ENCODE measurements at regions not wholly inside any gene's neighbourhood (a gene's known extent, or its start where the extent isn't known, plus 50 kb on each side); places are given as distances from the start of the nearest gene placed in this dataset.

DNA sequence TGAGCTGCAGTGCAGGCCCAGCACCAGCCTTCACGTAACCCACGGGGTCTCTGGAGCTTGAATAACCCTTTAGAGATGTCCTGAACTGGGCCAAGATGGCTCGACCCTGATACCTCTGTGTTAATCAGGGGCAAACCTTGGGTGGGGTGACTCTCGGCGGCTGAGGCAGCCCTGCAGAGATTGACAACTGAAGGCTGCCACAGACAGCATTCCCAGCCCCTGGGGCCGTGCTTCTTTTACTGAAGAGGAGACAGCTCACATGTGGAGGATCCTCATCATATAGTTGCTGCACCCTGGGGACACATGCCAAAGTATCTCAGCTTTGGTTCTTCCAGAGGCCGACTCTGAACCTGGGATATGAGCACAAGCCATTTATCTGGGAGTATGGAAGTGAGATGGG lies 57.3 kb upstream of the PTGFRN start:
- Histone ChIP-seq H2BK120ac (ENCODE audit: low read depth, low read length) (no peak overlapping the region), H3K4ac (ENCODE audit: low read depth, low read length) (no peak overlapping the region), H4K91ac (ENCODE audit: insufficient read depth, low read depth, low read length) (no peak overlapping the region), H2AFZ (replicated peaks; ENCODE audit: low read length, poor library complexity) (no peak overlapping the region), H2AK9ac (replicated peaks; ENCODE audit: low read depth, low read length, poor library complexity) (no peak overlapping the region), H3K27me3 (ENCODE audit: control insufficient read depth, insufficient read depth, low read length) (no peaks in the 10 kb centered on the region), H3K9ac (ENCODE audit: low read depth, low read length) (no peak overlapping the region), H4K5ac (ENCODE audit: low read depth, low read length) (no peak overlapping the region), H4K20me1 (ENCODE audit: insufficient read depth, low read length) (no peaks in the 10 kb centered on the region), H3K27ac (ENCODE audit: insufficient read depth, low read length) (no peak overlapping the region), H3K56ac (ENCODE audit: extremely low read depth, insufficient read depth, low read length) (no peak overlapping the region), H3K79me1 (ENCODE audit: low read depth in 1 of 2, low read length in 2 of 2) (no peaks in the 10 kb centered on the region), H3K4me1 (ENCODE audit: control insufficient read depth, insufficient read depth, low read length) (no peaks in the 10 kb centered on the region), H2BK15ac (ENCODE audit: low read depth, low read length) (no peak overlapping the region), H3K4me2 (ENCODE audit: low read depth, low read length) (no peak overlapping the region), H3K14ac (replicated peaks; ENCODE audit: low read depth, low read length) (no peak overlapping the region), H4K8ac (ENCODE audit: low read depth in 2 of 2, low read length in 2 of 2) (no peak overlapping the region), H2AK5ac (ENCODE audit: low read depth, low read length) (no peak overlapping the region), H2BK5ac (ENCODE audit: low read depth, low read length, poor library complexity, severe bottlenecking) (no peak overlapping the region), H3K18ac (ENCODE audit: low read depth, low read length) (no peak overlapping the region), H3K9me3 (ENCODE audit: control insufficient read depth, insufficient read depth, low read length) (no peaks in the 10 kb centered on the region), H2BK20ac (ENCODE audit: low read depth, low read length) (no peak overlapping the region), H3K9me1 (ENCODE audit: insufficient read depth, low read length) (no peaks in the 10 kb centered on the region), H3K23ac (ENCODE audit: low read depth, low read length) (no peak overlapping the region), H3K4me3 (ENCODE audit: insufficient read depth, low read depth, low read length) (no peak overlapping the region), H3K36me3 (ENCODE audit: control insufficient read depth, insufficient read depth, low read length) (no peaks in the 10 kb centered on the region)
- intact Hi-C loops (cut with micrococcal nuclease) (no loop called here), dilution Hi-C loops (cut with HindIII; ENCODE audit: low sequenced_read_pairs, unreplicated experiment) (no loop called here), in situ Hi-C loops (cut with MboI; ENCODE audit: low sequenced_read_pairs) (no loop called here)
- WGBS, 2 experiments (ENCODE audit: extremely low coverage in 2 of 2, insufficient read length in 1 of 2), result 64% methylated on average over 4 of the region's 7 CpGs; no CpG with 5 or more reads in 1 of the 2 experiments
- ATAC-seq (ENCODE audit: low read depth), result no peak
- ChIA-PET CTCF (no interaction called here), POLR2A (ENCODE audit: unreplicated experiment) (no interaction called here)
- DNase-seq, result no peak
- TF ChIP-seq NFE2L2 (IDR thresholded peaks at IDR 0.05; ENCODE audit: low read depth, low read length), result no peak
- TF ChIP-seq RCOR1 (IDR thresholded peaks at IDR 0.05; ENCODE audit: insufficient replicate concordance, low read length), result no peak
- TF ChIP-seq, protein P1, sequence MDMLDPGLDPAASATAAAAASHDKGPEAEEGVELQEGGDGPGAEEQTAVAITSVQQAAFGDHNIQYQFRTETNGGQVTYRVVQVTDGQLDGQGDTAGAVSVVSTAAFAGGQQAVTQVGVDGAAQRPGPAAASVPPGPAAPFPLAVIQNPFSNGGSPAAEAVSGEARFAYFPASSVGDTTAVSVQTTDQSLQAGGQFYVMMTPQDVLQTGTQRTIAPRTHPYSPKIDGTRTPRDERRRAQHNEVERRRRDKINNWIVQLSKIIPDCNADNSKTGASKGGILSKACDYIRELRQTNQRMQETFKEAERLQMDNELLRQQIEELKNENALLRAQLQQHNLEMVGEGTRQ (IDR thresholded peaks at IDR 0.05; ENCODE audit: low read depth, low read length), result no peak
- no peak for TF ChIP-seq POLR2A (IDR thresholded peaks at IDR 0.05; ENCODE audit: low read depth, low read length)
- no peak for TF ChIP-seq CEBPB (IDR thresholded peaks at IDR 0.05; ENCODE audit: low read depth, low read length)
- TF ChIP-seq, protein P2, sequence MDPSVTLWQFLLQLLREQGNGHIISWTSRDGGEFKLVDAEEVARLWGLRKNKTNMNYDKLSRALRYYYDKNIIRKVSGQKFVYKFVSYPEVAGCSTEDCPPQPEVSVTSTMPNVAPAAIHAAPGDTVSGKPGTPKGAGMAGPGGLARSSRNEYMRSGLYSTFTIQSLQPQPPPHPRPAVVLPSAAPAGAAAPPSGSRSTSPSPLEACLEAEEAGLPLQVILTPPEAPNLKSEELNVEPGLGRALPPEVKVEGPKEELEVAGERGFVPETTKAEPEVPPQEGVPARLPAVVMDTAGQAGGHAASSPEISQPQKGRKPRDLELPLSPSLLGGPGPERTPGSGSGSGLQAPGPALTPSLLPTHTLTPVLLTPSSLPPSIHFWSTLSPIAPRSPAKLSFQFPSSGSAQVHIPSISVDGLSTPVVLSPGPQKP (IDR thresholded peaks at IDR 0.05; ENCODE audit: borderline replicate concordance, low read depth, low read length), result no peak
- TF ChIP-seq CHD1 (IDR thresholded peaks at IDR 0.05; ENCODE audit: low read depth, low read length), result no peak
- no TSS peak for BruUV-seq (replicated peaks)

Measured in IMR-90 (cell line).